Progenitor cell of endocrine pancreas (in vitro differentiated cells): ENCODE measurements at regions not wholly inside any gene's neighbourhood (a gene's known extent, or its start where the extent isn't known, plus 50 kb on each side); places are given as distances from the start of the nearest gene placed in this dataset.

Source experiments
- DNase-seq: peaks from one replicate; pipeline ENCODE4 v3.0.0; 2021; ENCODE audit warnings: low spot score; ENCODE audit not compliant: unreplicated experiment
- H3K27ac Mint-ChIP-seq: 2 replicates; pipeline ENCODE4 v1.8.0; 2021; ENCODE audit warnings: mild to moderate bottlenecking, moderate library complexity, mixed read lengths
- H3K27me3 Mint-ChIP-seq: 2 replicates; pipeline ENCODE4 v1.8.0; 2021; ENCODE audit warnings: mixed read lengths
- H3K36me3 Mint-ChIP-seq: 2 replicates; pipeline ENCODE4 v1.8.0; 2022; ENCODE audit warnings: mixed read lengths; ENCODE audit not compliant: insufficient read depth
- H3K4me1 Mint-ChIP-seq: 2 replicates; pipeline ENCODE4 v1.8.0; 2021; ENCODE audit warnings: low read depth, mixed read lengths
- H3K4me3 Mint-ChIP-seq: 2 replicates; pipeline ENCODE4 v1.8.0; 2021; ENCODE audit warnings: low read depth, mild to moderate bottlenecking, moderate library complexity, mixed read lengths
- H3K9me3 Mint-ChIP-seq: 2 replicates; pipeline ENCODE4 v1.8.0; 2021; ENCODE audit warnings: low read depth, mixed read lengths
- CTCF ChIP-seq: fragments of 200-600 bp; sonication (generic); IDR thresholded peaks from one replicate; pipeline ENCODE4 v1.5.0; 2021; ENCODE audit warnings: antibody characterized with exemption, mild to moderate bottlenecking; ENCODE audit not compliant: unreplicated experiment

GRCh38 chr6:120604510-120604909, 729.8 kb downstream of the TBC1D32 start:
- Mint-ChIP-seq H3K9me3 (no peaks in the 10 kb centered on the region), H3K4me1 (peaks cover 1% of the 10 kb centered on the region), H3K27me3 (no peaks in the 10 kb centered on the region), H3K27ac (no peak overlapping the region), H3K36me3 (no peaks in the 10 kb centered on the region), H3K4me3 (no peak overlapping the region)
- no peak for TF ChIP-seq CTCF
- no peak for DNase-seq

GRCh38 chr6:120590611-120591010, 743.7 kb downstream of the TBC1D32 start:
- Mint-ChIP-seq H3K4me3 (no peak overlapping the region), H3K36me3 (no peaks in the 10 kb centered on the region), H3K27me3 (no peaks in the 10 kb centered on the region), H3K4me1 (peaks cover 5% of the 10 kb centered on the region), H3K27ac (no peak overlapping the region), H3K9me3 (no peaks in the 10 kb centered on the region)
- DNase-seq = no peak
- TF ChIP-seq CTCF = no peak

GRCh38 chr6:120588424-120588823, 745.9 kb downstream of the TBC1D32 start:
- no peaks in the 10 kb centered on the region for H3K9me3 Mint-ChIP-seq
- H3K36me3 Mint-ChIP-seq = no peaks in the 10 kb centered on the region
- H3K4me1 Mint-ChIP-seq = peaks cover 2% of the 10 kb centered on the region
- no peak overlapping the region for H3K27ac Mint-ChIP-seq
- no peaks in the 10 kb centered on the region for H3K27me3 Mint-ChIP-seq
- no peak for TF ChIP-seq CTCF
- no peak overlapping the region for H3K4me3 Mint-ChIP-seq
- no peak for DNase-seq

GRCh38 chr6:120587381-120587780, 746.9 kb downstream of the TBC1D32 start:
- no peak for TF ChIP-seq CTCF
- Mint-ChIP-seq H3K4me1 (peaks cover 2% of the 10 kb centered on the region), H3K9me3 (peaks cover 6% of the 10 kb centered on the region), H3K4me3 (no peak overlapping the region), H3K27ac (no peak overlapping the region), H3K27me3 (no peaks in the 10 kb centered on the region), H3K36me3 (no peaks in the 10 kb centered on the region)
- no peak for DNase-seq

GRCh38 chr6:120584111-120584760, 750.0 kb downstream of the TBC1D32 start:
- Mint-ChIP-seq H3K9me3 (peaks cover 9% of the 10 kb centered on the region), H3K4me3 (no peak overlapping the region), H3K27ac (no peak overlapping the region), H3K4me1 (peaks cover 2% of the 10 kb centered on the region), H3K27me3 (no peaks in the 10 kb centered on the region), H3K36me3 (no peaks in the 10 kb centered on the region)
- TF ChIP-seq CTCF = no peak
- DNase-seq = no peak
